ENCODE measurements at regions not wholly inside any gene's neighbourhood (a gene's known extent, or its start where the extent isn't known, plus 50 kb on each side); places are given as distances from the start of the nearest gene placed in this dataset.

GRCh38 chr11:11108026-11108425, 245.0 kb downstream of the CSNK2A3 start:
- no peak for DNase-seq (ENCODE audit: low spot score)
- Mint-ChIP-seq H3K36me3 (ENCODE audit: low read depth) (no peaks in the 10 kb centered on the region), H3K4me3 (no peak overlapping the region), H3K27ac (no peak overlapping the region), H3K9me3 (no peaks in the 10 kb centered on the region), H3K4me1 (ENCODE audit: low read depth) (no peaks in the 10 kb centered on the region), H3K27me3 (ENCODE audit: insufficient read depth) (peaks cover 5% of the 10 kb centered on the region)
- intact Hi-C loops (cut with micrococcal nuclease): no loop called here

- intact Hi-C loops (cut with micrococcal nuclease): no loop called here
- no peaks in the 10 kb centered on the region for H3K36me3 Mint-ChIP-seq (ENCODE audit: low read depth)
- H3K4me1 Mint-ChIP-seq (ENCODE audit: low read depth): no peaks in the 10 kb centered on the region
- H3K4me3 Mint-ChIP-seq: no peak overlapping the region
- peaks cover 5% of the 10 kb centered on the region for H3K27me3 Mint-ChIP-seq (ENCODE audit: insufficient read depth)
- no peaks in the 10 kb centered on the region for H3K9me3 Mint-ChIP-seq
- H3K27ac Mint-ChIP-seq: no peak overlapping the region
- DNase-seq (ENCODE audit: low spot score): no peak
These were observed 245.8 kb downstream of the CSNK2A3 start for GRCh38 chr11:11107076-11107723.

DNA sequence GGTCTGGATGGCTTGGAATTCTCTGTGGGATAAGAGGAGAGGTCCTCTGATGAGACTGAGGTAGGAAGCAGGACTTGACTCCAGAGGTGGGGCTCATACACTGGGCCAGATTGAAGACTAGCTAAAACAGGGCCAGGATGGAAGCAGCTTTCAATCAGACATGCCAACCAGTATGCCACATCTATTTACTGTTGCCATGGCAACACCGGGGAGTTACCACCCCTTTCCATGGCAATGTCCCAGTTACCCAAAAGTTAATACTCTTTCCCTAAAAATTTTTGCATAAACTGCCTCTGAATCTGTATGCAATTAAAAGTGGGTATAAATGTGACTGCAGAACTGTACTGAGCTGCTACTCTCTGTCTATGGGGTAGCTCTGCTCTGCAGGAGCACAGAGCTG, 247.5 kb upstream of the ZBED5 start:
- DNase-seq (ENCODE audit: low spot score): no peak
- Mint-ChIP-seq H3K27ac (no peak overlapping the region), H3K36me3 (ENCODE audit: low read depth) (no peaks in the 10 kb centered on the region), H3K4me3 (no peak overlapping the region), H3K27me3 (ENCODE audit: insufficient read depth) (peaks cover 5% of the 10 kb centered on the region), H3K9me3 (no peaks in the 10 kb centered on the region), H3K4me1 (ENCODE audit: low read depth) (no peaks in the 10 kb centered on the region)
- intact Hi-C loops (cut with micrococcal nuclease): no loop called here

DNA sequence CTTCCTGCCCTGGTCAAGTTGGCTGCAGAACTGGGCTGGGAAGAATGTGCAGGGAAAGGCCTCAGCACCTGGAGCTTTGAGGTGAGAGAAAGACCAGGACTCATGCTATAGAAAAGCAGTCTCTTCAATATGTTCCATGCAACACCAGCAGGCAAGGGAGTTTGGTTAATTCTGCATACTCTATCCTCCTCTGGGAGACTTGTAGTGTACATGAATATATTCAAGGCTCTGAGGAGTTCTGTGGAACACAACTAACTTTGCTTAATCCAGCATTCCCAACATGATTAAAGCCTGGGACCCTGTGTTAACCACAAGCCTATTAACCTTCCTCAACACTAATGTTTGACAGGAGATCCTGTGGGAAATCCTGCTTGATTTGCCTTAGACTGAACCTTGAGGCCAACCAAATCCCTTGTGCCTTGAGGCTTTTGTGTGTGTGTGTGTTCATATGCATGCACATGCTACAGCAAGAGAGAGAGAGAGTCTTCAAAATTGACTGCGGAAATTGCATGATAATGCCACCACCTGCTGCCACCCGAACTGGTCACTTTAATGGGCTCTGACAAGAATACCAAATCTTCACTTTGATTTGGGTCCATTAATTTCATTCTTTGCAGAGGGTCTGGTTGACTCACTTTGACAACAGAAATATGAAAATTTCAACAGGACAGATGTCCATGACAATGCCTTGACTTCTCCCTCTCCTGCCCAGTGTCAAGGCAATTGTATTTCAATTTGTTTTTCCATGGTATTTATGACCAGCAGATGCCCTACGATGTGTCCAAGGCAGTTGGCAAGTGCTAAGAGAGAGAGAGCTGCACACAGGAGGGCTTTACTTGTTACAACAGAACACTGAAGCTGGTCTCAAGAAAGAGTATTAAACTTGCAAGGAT, 238.2 kb upstream of the ZBED5 start:
- Mint-ChIP-seq H3K27ac (no peak overlapping the region), H3K9me3 (peaks cover 9% of the 10 kb centered on the region), H3K36me3 (ENCODE audit: low read depth) (no peaks in the 10 kb centered on the region), H3K27me3 (ENCODE audit: insufficient read depth) (peaks cover 6% of the 10 kb centered on the region), H3K4me3 (no peak overlapping the region), H3K4me1 (ENCODE audit: low read depth) (no peaks in the 10 kb centered on the region)
- intact Hi-C loops (cut with micrococcal nuclease): no loop called here
- DNase-seq (ENCODE audit: low spot score): no peak

DNA sequence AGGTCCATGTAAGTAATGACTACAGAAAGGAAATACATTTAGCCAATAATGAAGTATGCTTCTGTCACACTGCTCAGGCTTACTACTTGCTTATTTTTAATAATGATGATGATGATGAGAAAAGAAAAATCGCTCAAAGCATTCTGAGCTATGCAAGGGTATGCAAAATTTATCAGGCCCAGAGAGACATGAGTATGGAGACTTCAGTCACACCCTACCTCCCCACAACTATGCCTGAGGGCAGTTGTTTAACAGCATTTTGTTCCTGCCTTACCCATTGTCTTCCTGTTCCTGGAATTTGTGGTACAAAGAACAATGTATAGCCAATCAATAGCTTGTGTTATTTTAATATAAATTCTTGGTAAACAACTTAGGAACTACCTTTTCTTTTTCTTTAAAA, 232.6 kb upstream of the ZBED5 start:
- no peak overlapping the region for H3K27ac Mint-ChIP-seq
- no peaks in the 10 kb centered on the region for H3K36me3 Mint-ChIP-seq (ENCODE audit: low read depth)
- no peak overlapping the region for H3K4me3 Mint-ChIP-seq
- H3K4me1 Mint-ChIP-seq (ENCODE audit: low read depth): no peaks in the 10 kb centered on the region
- no peak for DNase-seq (ENCODE audit: low spot score)
- peaks cover 1% of the 10 kb centered on the region for H3K27me3 Mint-ChIP-seq (ENCODE audit: insufficient read depth)
- H3K9me3 Mint-ChIP-seq: peaks cover 14% of the 10 kb centered on the region
- intact Hi-C loops (cut with micrococcal nuclease): no loop called here

DNA sequence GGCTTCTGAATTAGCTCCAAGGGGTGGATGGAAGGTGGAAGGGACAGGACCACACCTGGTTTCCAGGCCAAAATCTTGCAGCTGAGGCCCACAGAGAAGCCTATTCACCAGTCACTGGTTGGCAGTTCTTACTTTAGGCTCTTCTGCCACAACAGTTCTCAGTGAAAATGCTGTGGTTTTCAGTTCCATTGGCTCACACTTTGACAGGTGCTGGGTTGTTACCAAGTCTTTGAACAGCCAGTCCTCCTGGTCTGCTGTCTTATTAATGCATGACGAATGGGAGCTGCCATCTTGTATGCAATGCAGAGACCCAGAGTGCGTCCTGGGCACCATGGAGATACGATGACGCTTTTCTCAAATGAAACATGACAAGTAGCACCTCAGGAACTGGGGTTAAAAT, 232.0 kb upstream of the ZBED5 start:
- intact Hi-C loops (cut with micrococcal nuclease): no loop called here
- H3K9me3 Mint-ChIP-seq: peaks cover 14% of the 10 kb centered on the region
- H3K4me1 Mint-ChIP-seq (ENCODE audit: low read depth): no peaks in the 10 kb centered on the region
- H3K4me3 Mint-ChIP-seq: no peak overlapping the region
- peaks cover 1% of the 10 kb centered on the region for H3K27me3 Mint-ChIP-seq (ENCODE audit: insufficient read depth)
- H3K36me3 Mint-ChIP-seq (ENCODE audit: low read depth): no peaks in the 10 kb centered on the region
- H3K27ac Mint-ChIP-seq: no peak overlapping the region
- no peak for DNase-seq (ENCODE audit: low spot score)

DNA sequence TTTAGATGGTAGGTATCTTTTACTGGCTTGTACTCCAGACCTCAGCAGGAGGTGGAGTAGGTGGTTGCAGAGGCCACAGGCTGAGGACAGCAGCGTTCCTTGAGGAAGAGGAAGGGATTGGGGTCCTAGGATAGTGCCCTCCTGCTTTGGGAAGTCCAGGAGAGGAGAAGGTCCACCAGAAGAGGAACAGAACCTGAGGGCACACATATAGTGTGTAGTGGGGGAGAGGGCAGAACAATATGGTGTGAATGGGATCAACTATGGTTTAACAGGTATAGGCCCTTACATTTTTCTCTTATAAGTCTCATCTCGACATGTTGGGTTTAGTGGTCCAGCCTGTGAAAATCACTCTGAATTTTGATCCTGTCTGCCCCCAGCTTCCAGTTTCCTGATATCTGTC, 229.1 kb upstream of the ZBED5 start:
- no peaks in the 10 kb centered on the region for H3K4me1 Mint-ChIP-seq (ENCODE audit: low read depth)
- H3K4me3 Mint-ChIP-seq: no peak overlapping the region
- no peaks in the 10 kb centered on the region for H3K36me3 Mint-ChIP-seq (ENCODE audit: low read depth)
- H3K27ac Mint-ChIP-seq: no peak overlapping the region
- DNase-seq (ENCODE audit: low spot score): no peak
- intact Hi-C loops (cut with micrococcal nuclease): no loop called here
- H3K27me3 Mint-ChIP-seq (ENCODE audit: insufficient read depth): peaks cover 1% of the 10 kb centered on the region
- H3K9me3 Mint-ChIP-seq: peaks cover 14% of the 10 kb centered on the region

GRCh38 chr11:11085580-11085979, 227.7 kb upstream of the ZBED5 start:
- Mint-ChIP-seq H3K4me3 (no peak overlapping the region), H3K27ac (no peak overlapping the region), H3K9me3 (peaks cover 4% of the 10 kb centered on the region), H3K27me3 (ENCODE audit: insufficient read depth) (peaks cover 1% of the 10 kb centered on the region), H3K36me3 (ENCODE audit: low read depth) (no peaks in the 10 kb centered on the region), H3K4me1 (ENCODE audit: low read depth) (no peaks in the 10 kb centered on the region)
- intact Hi-C loops (cut with micrococcal nuclease): no loop called here
- no peak for DNase-seq (ENCODE audit: low spot score)

DNA sequence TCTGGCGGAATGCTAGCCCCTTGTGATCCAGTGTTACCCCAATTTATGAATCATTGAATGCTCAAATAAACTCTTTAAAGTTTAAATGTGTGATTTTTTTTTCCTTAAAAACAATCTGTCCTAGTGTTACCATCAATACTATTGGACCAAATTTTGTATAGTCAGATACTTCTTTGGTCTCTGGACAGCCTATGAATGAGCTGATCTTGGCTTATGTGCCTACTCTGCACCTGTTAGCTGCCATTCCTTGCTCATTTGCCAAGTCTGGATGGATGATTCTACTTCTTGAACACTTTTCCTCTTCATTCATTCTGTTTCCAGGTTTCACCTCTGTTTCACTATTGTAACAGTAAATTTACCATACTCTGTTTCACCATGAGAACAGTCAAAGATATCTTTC, 226.5 kb upstream of the ZBED5 start:
- H3K36me3 Mint-ChIP-seq (ENCODE audit: low read depth): no peaks in the 10 kb centered on the region
- H3K4me1 Mint-ChIP-seq (ENCODE audit: low read depth): no peaks in the 10 kb centered on the region
- H3K27ac Mint-ChIP-seq: no peak overlapping the region
- intact Hi-C loops (cut with micrococcal nuclease): no loop called here
- H3K27me3 Mint-ChIP-seq (ENCODE audit: insufficient read depth): peaks cover 1% of the 10 kb centered on the region
- no peak for DNase-seq (ENCODE audit: low spot score)
- peaks cover 4% of the 10 kb centered on the region for H3K9me3 Mint-ChIP-seq
- no peak overlapping the region for H3K4me3 Mint-ChIP-seq

GRCh38 chr11:11083441-11083840, 225.6 kb upstream of the ZBED5 start:
- H3K9me3 Mint-ChIP-seq: peaks cover 4% of the 10 kb centered on the region
- intact Hi-C loops (cut with micrococcal nuclease): no loop called here
- no peaks in the 10 kb centered on the region for H3K4me1 Mint-ChIP-seq (ENCODE audit: low read depth)
- DNase-seq (ENCODE audit: low spot score): no peak
- no peak overlapping the region for H3K4me3 Mint-ChIP-seq
- H3K27ac Mint-ChIP-seq: no peak overlapping the region
- peaks cover 1% of the 10 kb centered on the region for H3K27me3 Mint-ChIP-seq (ENCODE audit: insufficient read depth)
- no peaks in the 10 kb centered on the region for H3K36me3 Mint-ChIP-seq (ENCODE audit: low read depth)

- no peak overlapping the region for H3K4me3 Mint-ChIP-seq
- no peak for DNase-seq (ENCODE audit: low spot score)
- intact Hi-C loops (cut with micrococcal nuclease): no loop called here
- H3K9me3 Mint-ChIP-seq: peaks cover under 1% of the 10 kb centered on the region
- no peaks in the 10 kb centered on the region for H3K4me1 Mint-ChIP-seq (ENCODE audit: low read depth)
- no peaks in the 10 kb centered on the region for H3K36me3 Mint-ChIP-seq (ENCODE audit: low read depth)
- no peak overlapping the region for H3K27ac Mint-ChIP-seq
- H3K27me3 Mint-ChIP-seq (ENCODE audit: insufficient read depth): peaks cover 1% of the 10 kb centered on the region
These were observed 224.8 kb upstream of the ZBED5 start for GRCh38 chr11:11082646-11083045.

- DNase-seq (ENCODE audit: low spot score): no peak
- Mint-ChIP-seq H3K9me3 (no peaks in the 10 kb centered on the region), H3K27ac (no peak overlapping the region), H3K36me3 (ENCODE audit: low read depth) (no peaks in the 10 kb centered on the region), H3K27me3 (ENCODE audit: insufficient read depth) (peaks cover 1% of the 10 kb centered on the region), H3K4me3 (no peak overlapping the region), H3K4me1 (ENCODE audit: low read depth) (no peaks in the 10 kb centered on the region)
- intact Hi-C loops (cut with micrococcal nuclease): no loop called here
These were observed 223.9 kb upstream of the ZBED5 start for GRCh38 chr11:11081776-11082175.

GRCh38 chr11:11081288-11081687, 223.4 kb upstream of the ZBED5 start:
- Mint-ChIP-seq H3K27ac (no peak overlapping the region), H3K4me1 (ENCODE audit: low read depth) (no peaks in the 10 kb centered on the region), H3K27me3 (ENCODE audit: insufficient read depth) (peaks cover under 1% of the 10 kb centered on the region), H3K9me3 (no peaks in the 10 kb centered on the region), H3K4me3 (no peak overlapping the region), H3K36me3 (ENCODE audit: low read depth) (no peaks in the 10 kb centered on the region)
- DNase-seq (ENCODE audit: low spot score): no peak
- intact Hi-C loops (cut with micrococcal nuclease): no loop called here
